ENCODE measurements at regions not wholly inside any gene's neighbourhood (a gene's known extent, or its start where the extent isn't known, plus 50 kb on each side); places are given as distances from the start of the nearest gene placed in this dataset.

- no peak overlapping the region for H3K27ac Mint-ChIP-seq
- H3F3A ChIP-seq (replicated peaks; ENCODE audit: low read depth): no peaks in the 10 kb centered on the region
- ATAC-seq (no peak), DNase-seq (ENCODE audit: low spot score) (no peak)
- no peaks in the 10 kb centered on the region; the same call in 1 of the 2 replicates for H3K9me2 ChIP-seq (ENCODE audit: insufficient read depth)
- no peaks in the 10 kb centered on the region for H4K20me1 ChIP-seq (replicated peaks; ENCODE audit: insufficient read depth)
- H3K4me2 ChIP-seq: no peak overlapping the region
- no peaks in the 10 kb centered on the region for H3K36me3 Mint-ChIP-seq (ENCODE audit: low read depth)
- H3K4me3 ChIP-seq: no peak overlapping the region
- H3K27me3 ChIP-seq (ENCODE audit: insufficient read depth): no peaks in the 10 kb centered on the region
- no peaks in the 10 kb centered on the region for H3K4me1 Mint-ChIP-seq
- H3K9me3 Mint-ChIP-seq: no peaks in the 10 kb centered on the region
- no peak overlapping the region for H3K4me3 Mint-ChIP-seq
- TF ChIP-seq STAT1 (IDR thresholded peaks at IDR 0.05; ENCODE audit: unreplicated experiment) (no peak), EZH2 (IDR thresholded peaks at IDR 0.05; ENCODE audit: low read depth, unreplicated experiment) (no peak), NANOG (IDR thresholded peaks at IDR 0.05; ENCODE audit: borderline replicate concordance) (no peak), ZNF331 (CRISPR knock-in tag; IDR thresholded peaks at IDR 0.05; ENCODE audit: low read depth) (no peak)
- TF ChIP-seq, protein P1, sequence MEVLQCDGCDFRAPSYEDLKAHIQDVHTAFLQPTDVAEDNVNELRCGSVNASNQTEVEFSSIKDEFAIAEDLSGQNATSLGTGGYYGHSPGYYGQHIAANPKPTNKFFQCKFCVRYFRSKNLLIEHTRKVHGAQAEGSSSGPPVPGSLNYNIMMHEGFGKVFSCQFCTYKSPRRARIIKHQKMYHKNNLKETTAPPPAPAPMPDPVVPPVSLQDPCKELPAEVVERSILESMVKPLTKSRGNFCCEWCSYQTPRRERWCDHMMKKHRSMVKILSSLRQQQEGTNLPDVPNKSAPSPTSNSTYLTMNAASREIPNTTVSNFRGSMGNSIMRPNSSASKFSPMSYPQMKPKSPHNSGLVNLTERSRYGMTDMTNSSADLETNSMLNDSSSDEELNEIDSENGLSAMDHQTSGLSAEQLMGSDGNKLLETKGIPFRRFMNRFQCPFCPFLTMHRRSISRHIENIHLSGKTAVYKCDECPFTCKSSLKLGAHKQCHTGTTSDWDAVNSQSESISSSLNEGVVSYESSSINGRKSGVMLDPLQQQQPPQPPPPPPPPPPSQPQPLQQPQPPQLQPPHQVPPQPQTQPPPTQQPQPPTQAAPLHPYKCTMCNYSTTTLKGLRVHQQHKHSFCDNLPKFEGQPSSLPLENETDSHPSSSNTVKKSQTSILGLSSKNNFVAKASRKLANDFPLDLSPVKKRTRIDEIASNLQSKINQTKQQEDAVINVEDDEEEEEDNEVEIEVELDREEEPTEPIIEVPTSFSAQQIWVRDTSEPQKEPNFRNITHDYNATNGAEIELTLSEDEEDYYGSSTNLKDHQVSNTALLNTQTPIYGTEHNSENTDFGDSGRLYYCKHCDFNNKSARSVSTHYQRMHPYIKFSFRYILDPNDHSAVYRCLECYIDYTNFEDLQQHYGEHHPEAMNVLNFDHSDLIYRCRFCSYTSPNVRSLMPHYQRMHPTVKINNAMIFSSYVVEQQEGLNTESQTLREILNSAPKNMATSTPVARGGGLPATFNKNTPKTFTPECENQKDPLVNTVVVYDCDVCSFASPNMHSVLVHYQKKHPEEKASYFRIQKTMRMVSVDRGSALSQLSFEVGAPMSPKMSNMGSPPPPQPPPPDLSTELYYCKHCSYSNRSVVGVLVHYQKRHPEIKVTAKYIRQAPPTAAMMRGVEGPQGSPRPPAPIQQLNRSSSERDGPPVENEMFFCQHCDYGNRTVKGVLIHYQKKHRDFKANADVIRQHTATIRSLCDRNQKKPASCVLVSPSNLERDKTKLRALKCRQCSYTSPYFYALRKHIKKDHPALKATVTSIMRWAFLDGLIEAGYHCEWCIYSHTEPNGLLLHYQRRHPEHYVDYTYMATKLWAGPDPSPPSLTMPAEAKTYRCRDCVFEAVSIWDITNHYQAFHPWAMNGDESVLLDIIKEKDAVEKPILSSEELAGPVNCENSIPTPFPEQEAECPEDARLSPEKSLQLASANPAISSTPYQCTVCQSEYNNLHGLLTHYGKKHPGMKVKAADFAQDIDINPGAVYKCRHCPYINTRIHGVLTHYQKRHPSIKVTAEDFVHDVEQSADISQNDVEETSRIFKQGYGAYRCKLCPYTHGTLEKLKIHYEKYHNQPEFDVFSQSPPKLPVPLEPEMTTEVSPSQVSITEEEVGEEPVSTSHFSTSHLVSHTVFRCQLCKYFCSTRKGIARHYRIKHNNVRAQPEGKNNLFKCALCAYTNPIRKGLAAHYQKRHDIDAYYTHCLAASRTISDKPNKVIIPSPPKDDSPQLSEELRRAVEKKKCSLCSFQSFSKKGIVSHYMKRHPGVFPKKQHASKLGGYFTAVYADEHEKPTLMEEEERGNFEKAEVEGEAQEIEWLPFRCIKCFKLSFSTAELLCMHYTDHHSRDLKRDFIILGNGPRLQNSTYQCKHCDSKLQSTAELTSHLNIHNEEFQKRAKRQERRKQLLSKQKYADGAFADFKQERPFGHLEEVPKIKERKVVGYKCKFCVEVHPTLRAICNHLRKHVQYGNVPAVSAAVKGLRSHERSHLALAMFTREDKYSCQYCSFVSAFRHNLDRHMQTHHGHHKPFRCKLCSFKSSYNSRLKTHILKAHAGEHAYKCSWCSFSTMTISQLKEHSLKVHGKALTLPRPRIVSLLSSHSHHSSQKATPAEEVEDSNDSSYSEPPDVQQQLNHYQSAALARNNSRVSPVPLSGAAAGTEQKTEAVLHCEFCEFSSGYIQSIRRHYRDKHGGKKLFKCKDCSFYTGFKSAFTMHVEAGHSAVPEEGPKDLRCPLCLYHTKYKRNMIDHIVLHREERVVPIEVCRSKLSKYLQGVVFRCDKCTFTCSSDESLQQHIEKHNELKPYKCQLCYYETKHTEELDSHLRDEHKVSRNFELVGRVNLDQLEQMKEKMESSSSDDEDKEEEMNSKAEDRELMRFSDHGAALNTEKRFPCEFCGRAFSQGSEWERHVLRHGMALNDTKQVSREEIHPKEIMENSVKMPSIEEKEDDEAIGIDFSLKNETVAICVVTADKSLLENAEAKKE (CRISPR knock-in tag; IDR thresholded peaks at IDR 0.05): no peak
- no peaks in the 10 kb centered on the region for H3K36me3 ChIP-seq (ENCODE audit: insufficient read depth)
- no peak overlapping the region for H3K27ac ChIP-seq (ENCODE audit: low read depth)
- H3K27me3 Mint-ChIP-seq (ENCODE audit: insufficient read depth, low read depth, poor library complexity): no peaks in the 10 kb centered on the region
- no peaks in the 10 kb centered on the region for H3K4me1 ChIP-seq (ENCODE audit: insufficient read depth)
- H3K79me2 ChIP-seq (replicated peaks; ENCODE audit: insufficient read depth): no peaks in the 10 kb centered on the region
- H2AFZ ChIP-seq: no peak overlapping the region
Measured at GRCh38 chr4:106695501-106696262, 327.1 kb upstream of the GIMD1 start.

DNA sequence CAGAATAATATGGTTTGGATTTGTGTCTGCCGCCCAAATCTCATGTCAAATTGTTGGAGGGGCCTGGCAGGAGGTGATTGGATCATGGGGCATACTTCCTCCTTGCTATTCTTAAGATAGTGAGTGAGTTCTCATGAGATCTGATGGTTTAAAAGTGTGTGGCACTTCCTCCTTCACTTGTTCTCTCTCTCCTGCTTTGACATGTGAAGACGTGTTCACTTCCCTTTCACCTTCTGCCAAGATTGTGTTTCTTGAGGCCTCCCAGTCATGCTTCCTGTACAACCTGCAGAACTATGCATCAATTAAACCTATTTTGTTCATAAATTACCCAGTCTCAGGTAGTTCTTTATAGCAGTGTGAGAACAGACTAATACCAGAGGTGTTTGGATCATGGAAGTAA, 325.7 kb upstream of the GIMD1 start:
- no peaks in the 10 kb centered on the region for H3K4me1 Mint-ChIP-seq
- H2AFZ ChIP-seq: peak overlapping the region; percentile 45; the same call in 1 of the 2 replicates
- H3K27me3 Mint-ChIP-seq (ENCODE audit: insufficient read depth, low read depth, poor library complexity): no peaks in the 10 kb centered on the region
- no peaks in the 10 kb centered on the region for H4K20me1 ChIP-seq (replicated peaks; ENCODE audit: insufficient read depth)
- no peaks in the 10 kb centered on the region for H3K36me3 ChIP-seq (ENCODE audit: insufficient read depth)
- H3K36me3 Mint-ChIP-seq (ENCODE audit: low read depth): no peaks in the 10 kb centered on the region
- ATAC-seq (no peak), DNase-seq (ENCODE audit: low spot score) (no peak)
- no peaks in the 10 kb centered on the region for H3K9me3 Mint-ChIP-seq
- H3K4me2 ChIP-seq: no peak overlapping the region
- no peak overlapping the region for H3K4me3 Mint-ChIP-seq
- H3K9me2 ChIP-seq (ENCODE audit: insufficient read depth): no peaks in the 10 kb centered on the region; the same call in 1 of the 2 replicates
- no peak overlapping the region for H3K4me3 ChIP-seq
- no peaks in the 10 kb centered on the region for H3K27me3 ChIP-seq (ENCODE audit: insufficient read depth)
- H3K27ac Mint-ChIP-seq: no peak overlapping the region
- H3K79me2 ChIP-seq (replicated peaks; ENCODE audit: insufficient read depth): no peaks in the 10 kb centered on the region
- no peaks in the 10 kb centered on the region for H3F3A ChIP-seq (replicated peaks; ENCODE audit: low read depth)
- H3K27ac ChIP-seq (ENCODE audit: low read depth): no peak overlapping the region
- no peaks in the 10 kb centered on the region for H3K4me1 ChIP-seq (ENCODE audit: insufficient read depth)
- TF ChIP-seq, protein P1 (CRISPR knock-in tag; IDR thresholded peaks at IDR 0.05): no peak

Data from GM23338 (cell line).